ENCODE measurements at regions not wholly inside any gene's neighbourhood (a gene's known extent, or its start where the extent isn't known, plus 50 kb on each side); places are given as distances from the start of the nearest gene placed in this dataset.

- TF ChIP-seq POLR2A (IDR thresholded peaks at IDR 0.05) (no peak), CTCF (IDR thresholded peaks at IDR 0.05) (no peak)
- no peak for ATAC-seq
- no peak overlapping the region for H3K4me3 ChIP-seq
- no peaks in the 10 kb centered on the region for H3K27me3 ChIP-seq
- H3K27ac ChIP-seq: no peak overlapping the region
- 81 to 92% (median 86%) methylated on average over 6 of the region's 6 CpGs for WGBS, 4 donors
- intact Hi-C loops (cut with DNase I): no loop called here
- peaks cover 0 to 4% (median 0%) of the 10 kb centered on the region in 12 donors for H3K4me1 ChIP-seq
- no peak for DNase-seq
- peaks cover 0 to 3% (median 0%) of the 10 kb centered on the region in 12 donors for H3K9me3 ChIP-seq
- no peaks in the 10 kb centered on the region for H3K36me3 ChIP-seq
These were observed 135.6 kb downstream of the ICE1 start for GRCh38 chr5:5558102-5558501.

- Histone ChIP-seq H3K9me3 (peaks cover 0 to 3% (median 0%) of the 10 kb centered on the region in 12 donors), H3K4me1 (no peaks in the 10 kb centered on the region), H3K27ac (no peak overlapping the region), H3K27me3 (no peaks in the 10 kb centered on the region), H3K36me3 (no peaks in the 10 kb centered on the region), H3K4me3 (no peak overlapping the region)
- intact Hi-C loops (cut with DNase I): no loop called here
- DNase-seq: no peak
- 70 to 80% (median 72%) methylated on average over 4 of the region's 4 CpGs for whole genome bisulfite sequencing, 4 donors
- no peak for TF ChIP-seq POLR2A (IDR thresholded peaks at IDR 0.05)
- no peak for TF ChIP-seq CTCF (IDR thresholded peaks at IDR 0.05)
- ATAC-seq: no peak
These were observed 129.0 kb downstream of the ICE1 start for GRCh38 chr5:5551499-5551898.

GRCh38 chr5:5546408-5546807 is 123.9 kb downstream of the ICE1 start:
- Histone ChIP-seq H3K36me3 (no peaks in the 10 kb centered on the region), H3K4me1 (no peaks in the 10 kb centered on the region), H3K9me3 (no peaks in the 10 kb centered on the region), H3K27me3 (no peaks in the 10 kb centered on the region), H3K4me3 (no peak overlapping the region), H3K27ac (no peak overlapping the region)
- intact Hi-C loops (cut with DNase I): no loop called here
- TF ChIP-seq CTCF (IDR thresholded peaks at IDR 0.05) (no peak), POLR2A (IDR thresholded peaks at IDR 0.05) (no peak)
- 76 to 91% (median 87%) methylated on average over 3 of the region's 3 CpGs for WGBS, 4 donors
- ATAC-seq: no peak
- no peak for DNase-seq

- H3K36me3 ChIP-seq: no peaks in the 10 kb centered on the region
- ATAC-seq (no peak), DNase-seq (no peak)
- H3K27ac ChIP-seq: no peak overlapping the region
- no peak overlapping the region for H3K4me3 ChIP-seq
- no peaks in the 10 kb centered on the region for H3K4me1 ChIP-seq
- no peaks in the 10 kb centered on the region for H3K9me3 ChIP-seq
- H3K27me3 ChIP-seq: no peaks in the 10 kb centered on the region
- 79 to 85% (median 81%) methylated on average over 8 of the region's 8 CpGs for WGBS, 4 donors
- intact Hi-C loops (cut with DNase I): no loop called here
- TF ChIP-seq POLR2A (IDR thresholded peaks at IDR 0.05): no peak
- TF ChIP-seq CTCF (IDR thresholded peaks at IDR 0.05): no peak
These were observed 121.7 kb downstream of the ICE1 start for GRCh38 chr5:5544094-5544663.

Data from heart left ventricle (tissue), 16 donors.